ENCODE measurements at regions not wholly inside any gene's neighbourhood (a gene's known extent, or its start where the extent isn't known, plus 50 kb on each side); places are given as distances from the start of the nearest gene placed in this dataset.
A peak's percentile ranks its signal among the peaks of the same experiment; 100 is the strongest.

DNA sequence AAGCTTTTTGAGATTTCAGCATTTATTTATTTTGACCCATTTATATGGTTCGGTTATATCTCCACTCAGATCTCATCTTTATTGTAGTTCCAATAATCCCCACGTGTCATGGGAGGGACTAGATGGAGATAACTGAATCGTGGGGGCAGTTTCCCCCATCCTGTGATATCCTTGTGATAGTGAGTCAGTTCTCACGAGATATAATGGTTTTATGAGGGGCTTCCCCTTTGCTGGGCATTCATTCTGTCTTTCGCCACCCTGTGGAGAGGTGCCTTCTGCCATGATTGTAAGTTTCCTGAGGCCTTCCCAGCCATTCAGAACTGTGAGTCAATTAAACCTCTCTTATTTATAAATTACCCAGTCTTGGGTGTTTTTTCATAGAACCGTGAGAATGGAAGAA is 96.5 kb upstream of the PCSK1 start:
- DNase-seq (ENCODE audit: insufficient read length, low spot score, missing footprints) = no peak
- no peaks in the 10 kb centered on the region for H3K36me3 ChIP-seq (ENCODE audit: insufficient read depth, low read length)
- H4K20me1 ChIP-seq (ENCODE audit: insufficient read depth, low read length) = no peaks in the 10 kb centered on the region
- no peaks in the 10 kb centered on the region for H3K4me1 ChIP-seq (ENCODE audit: insufficient read depth, low read length)
- no peaks in the 10 kb centered on the region for H3K79me2 ChIP-seq (ENCODE audit: insufficient read depth, low read length)
- H3K4me2 ChIP-seq (ENCODE audit: insufficient read depth, low read length) = no peak overlapping the region
- H2AFZ ChIP-seq (ENCODE audit: low read length) = no peak overlapping the region
- no peaks in the 10 kb centered on the region for H3K27me3 ChIP-seq (ENCODE audit: insufficient read depth, low read length)
- no peak overlapping the region for H3K4me3 ChIP-seq (ENCODE audit: insufficient read depth, low read length)
- H3K27ac ChIP-seq (ENCODE audit: low read depth, low read length) = no peak overlapping the region
- H3K9me3 ChIP-seq (ENCODE audit: low read depth, low read length) = no peaks in the 10 kb centered on the region
- no peak for TF ChIP-seq CTCF (IDR thresholded peaks at IDR 0.05; ENCODE audit: extremely low read depth, low read depth, low read length)

- H3K79me2 ChIP-seq (ENCODE audit: insufficient read depth, low read length) = no peaks in the 10 kb centered on the region
- H3K4me1 ChIP-seq (ENCODE audit: insufficient read depth, low read length) = no peaks in the 10 kb centered on the region
- H3K27ac ChIP-seq (ENCODE audit: low read depth, low read length) = no peak overlapping the region
- no peaks in the 10 kb centered on the region for H4K20me1 ChIP-seq (ENCODE audit: insufficient read depth, low read length)
- H3K4me2 ChIP-seq (ENCODE audit: insufficient read depth, low read length) = no peak overlapping the region
- TF ChIP-seq CTCF (IDR thresholded peaks at IDR 0.05; ENCODE audit: extremely low read depth, low read depth, low read length) = no peak
- H3K4me3 ChIP-seq (ENCODE audit: insufficient read depth, low read length) = no peak overlapping the region
- no peak overlapping the region for H2AFZ ChIP-seq (ENCODE audit: low read length)
- H3K27me3 ChIP-seq (ENCODE audit: insufficient read depth, low read length) = no peaks in the 10 kb centered on the region
- H3K36me3 ChIP-seq (ENCODE audit: insufficient read depth, low read length) = no peaks in the 10 kb centered on the region
- DNase-seq (ENCODE audit: insufficient read length, low spot score, missing footprints) = no peak
- no peaks in the 10 kb centered on the region for H3K9me3 ChIP-seq (ENCODE audit: low read depth, low read length)
These were observed 97.9 kb upstream of the PCSK1 start for GRCh38 chr5:96530901-96531300.

GRCh38 chr5:96533371-96533770 is 100.3 kb upstream of the PCSK1 start:
- H4K20me1 ChIP-seq (ENCODE audit: insufficient read depth, low read length) = no peaks in the 10 kb centered on the region
- H3K4me2 ChIP-seq (ENCODE audit: insufficient read depth, low read length) = no peak overlapping the region
- H3K9me3 ChIP-seq (ENCODE audit: low read depth, low read length) = no peaks in the 10 kb centered on the region
- H3K27ac ChIP-seq (ENCODE audit: low read depth, low read length) = no peak overlapping the region
- no peaks in the 10 kb centered on the region for H3K36me3 ChIP-seq (ENCODE audit: insufficient read depth, low read length)
- H3K79me2 ChIP-seq (ENCODE audit: insufficient read depth, low read length) = no peaks in the 10 kb centered on the region
- H3K4me1 ChIP-seq (ENCODE audit: insufficient read depth, low read length) = peaks cover 18% of the 10 kb centered on the region
- H2AFZ ChIP-seq (ENCODE audit: low read length) = no peak overlapping the region
- H3K27me3 ChIP-seq (ENCODE audit: insufficient read depth, low read length) = no peaks in the 10 kb centered on the region
- TF ChIP-seq CTCF (IDR thresholded peaks at IDR 0.05; ENCODE audit: extremely low read depth, low read depth, low read length) = no peak
- no peak for DNase-seq (ENCODE audit: insufficient read length, low spot score, missing footprints)
- no peak overlapping the region for H3K4me3 ChIP-seq (ENCODE audit: insufficient read depth, low read length)

DNA sequence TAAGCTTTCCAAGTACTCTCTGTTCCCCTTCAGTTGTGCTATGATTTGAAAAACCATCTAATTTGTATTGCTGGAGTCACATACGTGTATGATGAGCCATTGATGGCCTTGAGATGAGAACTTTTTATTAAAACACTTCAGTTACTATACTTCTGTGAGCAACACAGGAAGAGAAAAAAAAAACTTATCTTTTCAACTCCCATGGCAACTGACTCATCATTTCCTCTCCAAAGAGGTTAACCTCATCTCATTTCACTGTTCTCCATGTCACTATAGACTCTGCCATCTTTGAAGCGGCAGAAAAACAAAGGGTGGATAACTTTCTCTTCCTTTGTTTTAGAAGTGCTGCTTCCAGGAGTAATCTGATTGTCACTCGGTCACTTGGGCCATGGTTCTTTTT is 104.3 kb upstream of the PCSK1 start:
- peak overlapping the region; percentile 74 for H2AFZ ChIP-seq (ENCODE audit: low read length)
- no peak overlapping the region for H3K4me3 ChIP-seq (ENCODE audit: insufficient read depth, low read length)
- peaks cover 26% of the 10 kb centered on the region for H3K4me1 ChIP-seq (ENCODE audit: insufficient read depth, low read length)
- no peaks in the 10 kb centered on the region for H3K36me3 ChIP-seq (ENCODE audit: insufficient read depth, low read length)
- H3K27ac ChIP-seq (ENCODE audit: low read depth, low read length) = peak overlapping the region; percentile 91
- DNase-seq (ENCODE audit: insufficient read length, low spot score, missing footprints) = peak; percentile 61
- H3K79me2 ChIP-seq (ENCODE audit: insufficient read depth, low read length) = no peaks in the 10 kb centered on the region
- no peaks in the 10 kb centered on the region for H3K27me3 ChIP-seq (ENCODE audit: insufficient read depth, low read length)
- no peaks in the 10 kb centered on the region for H4K20me1 ChIP-seq (ENCODE audit: insufficient read depth, low read length)
- H3K9me3 ChIP-seq (ENCODE audit: low read depth, low read length) = no peaks in the 10 kb centered on the region
- no peak for TF ChIP-seq CTCF (IDR thresholded peaks at IDR 0.05; ENCODE audit: extremely low read depth, low read depth, low read length)
- peak overlapping the region; percentile 60 for H3K4me2 ChIP-seq (ENCODE audit: insufficient read depth, low read length)
